ENCODE measurements at regions not wholly inside any gene's neighbourhood (a gene's known extent, or its start where the extent isn't known, plus 50 kb on each side); places are given as distances from the start of the nearest gene placed in this dataset.

- Histone ChIP-seq H3K27me3 (ENCODE audit: control insufficient read depth, insufficient read depth, low read length, poor library complexity, severe bottlenecking) (no peaks in the 10 kb centered on the region), H3K36me3 (ENCODE audit: control insufficient read depth, insufficient read depth, low read length) (no peaks in the 10 kb centered on the region), H3K27ac (ENCODE audit: insufficient read depth, low read depth, low read length, poor library complexity, severe bottlenecking) (no peak overlapping the region), H3K4me3 (ENCODE audit: insufficient read depth, low read depth, low read length) (no peak overlapping the region), H3K4me1 (ENCODE audit: control insufficient read depth, insufficient read depth, low read length) (no peaks in the 10 kb centered on the region), H3K9me3 (ENCODE audit: control insufficient read depth, low read length) (no peaks in the 10 kb centered on the region)
- WGBS, 2 experiments, result 89 to 91% methylated on average over 12 of the region's 12 CpGs
Measured at GRCh38 chr9:107760469-107761242, 271.1 kb upstream of the KLF4 start.

GRCh38 chr9:107759823-107760166 lies 270.2 kb upstream of the KLF4 start:
- Histone ChIP-seq H3K4me3 (ENCODE audit: insufficient read depth, low read depth, low read length) (no peak overlapping the region), H3K4me1 (ENCODE audit: control insufficient read depth, insufficient read depth, low read length) (no peaks in the 10 kb centered on the region), H3K9me3 (ENCODE audit: control insufficient read depth, low read length) (no peaks in the 10 kb centered on the region), H3K36me3 (ENCODE audit: control insufficient read depth, insufficient read depth, low read length) (no peaks in the 10 kb centered on the region), H3K27ac (ENCODE audit: insufficient read depth, low read depth, low read length, poor library complexity, severe bottlenecking) (no peak overlapping the region), H3K27me3 (ENCODE audit: control insufficient read depth, insufficient read depth, low read length, poor library complexity, severe bottlenecking) (no peaks in the 10 kb centered on the region)
- WGBS, 2 experiments, result 95% methylated on average over 5 of the region's 5 CpGs

- 92 to 96% methylated on average over 5 of the region's 5 CpGs for WGBS, 2 experiments
- no peaks in the 10 kb centered on the region for H3K27me3 ChIP-seq (ENCODE audit: control insufficient read depth, insufficient read depth, low read length, poor library complexity, severe bottlenecking)
Measured at GRCh38 chr9:107759009-107759822, 269.6 kb upstream of the KLF4 start.

GRCh38 chr9:107756091-107756490 lies 266.5 kb upstream of the KLF4 start:
- 80 to 85% methylated on average over 1 of the region's 1 CpG for whole genome bisulfite sequencing, 2 experiments
- H3K27me3 ChIP-seq (ENCODE audit: control insufficient read depth, insufficient read depth, low read length, poor library complexity, severe bottlenecking), result no peaks in the 10 kb centered on the region
- H3K4me1 ChIP-seq (ENCODE audit: control insufficient read depth, insufficient read depth, low read length), result no peaks in the 10 kb centered on the region
- no peak overlapping the region for H3K4me3 ChIP-seq (ENCODE audit: insufficient read depth, low read depth, low read length)
- no peak overlapping the region for H3K27ac ChIP-seq (ENCODE audit: insufficient read depth, low read depth, low read length, poor library complexity, severe bottlenecking)
- H3K9me3 ChIP-seq (ENCODE audit: control insufficient read depth, low read length), result no peaks in the 10 kb centered on the region
- H3K36me3 ChIP-seq (ENCODE audit: control insufficient read depth, insufficient read depth, low read length), result no peaks in the 10 kb centered on the region

More at GRCh38 chr9:107759009-107759822, 269.6 kb upstream of the KLF4 start:
- Histone ChIP-seq H3K4me3 (ENCODE audit: insufficient read depth, low read depth, low read length) (no peak overlapping the region), H3K27ac (ENCODE audit: insufficient read depth, low read depth, low read length, poor library complexity, severe bottlenecking) (no peak overlapping the region), H3K9me3 (ENCODE audit: control insufficient read depth, low read length) (no peaks in the 10 kb centered on the region), H3K36me3 (ENCODE audit: control insufficient read depth, insufficient read depth, low read length) (no peaks in the 10 kb centered on the region), H3K4me1 (ENCODE audit: control insufficient read depth, insufficient read depth, low read length) (no peaks in the 10 kb centered on the region)

- WGBS, 2 experiments, result 71 to 73% methylated on average over 4 of the region's 4 CpGs
- H3K27ac ChIP-seq (ENCODE audit: insufficient read depth, low read depth, low read length, poor library complexity, severe bottlenecking), result no peak overlapping the region
- H3K4me1 ChIP-seq (ENCODE audit: control insufficient read depth, insufficient read depth, low read length), result no peaks in the 10 kb centered on the region
- H3K4me3 ChIP-seq (ENCODE audit: insufficient read depth, low read depth, low read length), result no peak overlapping the region
- H3K36me3 ChIP-seq (ENCODE audit: control insufficient read depth, insufficient read depth, low read length), result no peaks in the 10 kb centered on the region
- H3K27me3 ChIP-seq (ENCODE audit: control insufficient read depth, insufficient read depth, low read length, poor library complexity, severe bottlenecking), result no peaks in the 10 kb centered on the region
- H3K9me3 ChIP-seq (ENCODE audit: control insufficient read depth, low read length), result no peaks in the 10 kb centered on the region
Measured at GRCh38 chr9:107755246-107755645, 265.7 kb upstream of the KLF4 start.

GRCh38 chr9:107751567-107752210 lies 262.1 kb upstream of the KLF4 start:
- WGBS, 2 experiments, result 65% methylated on average over 5 of the region's 5 CpGs
- no peaks in the 10 kb centered on the region for H3K27me3 ChIP-seq (ENCODE audit: control insufficient read depth, insufficient read depth, low read length, poor library complexity, severe bottlenecking)
- no peaks in the 10 kb centered on the region for H3K9me3 ChIP-seq (ENCODE audit: control insufficient read depth, low read length)
- H3K4me1 ChIP-seq (ENCODE audit: control insufficient read depth, insufficient read depth, low read length), result no peaks in the 10 kb centered on the region
- no peak overlapping the region for H3K27ac ChIP-seq (ENCODE audit: insufficient read depth, low read depth, low read length, poor library complexity, severe bottlenecking)
- H3K36me3 ChIP-seq (ENCODE audit: control insufficient read depth, insufficient read depth, low read length), result no peaks in the 10 kb centered on the region
- no peak overlapping the region for H3K4me3 ChIP-seq (ENCODE audit: insufficient read depth, low read depth, low read length)

GRCh38 chr9:107750741-107751566 lies 261.4 kb upstream of the KLF4 start:
- Histone ChIP-seq H3K27ac (ENCODE audit: insufficient read depth, low read depth, low read length, poor library complexity, severe bottlenecking) (no peak overlapping the region), H3K9me3 (ENCODE audit: control insufficient read depth, low read length) (no peaks in the 10 kb centered on the region), H3K4me1 (ENCODE audit: control insufficient read depth, insufficient read depth, low read length) (no peaks in the 10 kb centered on the region), H3K27me3 (ENCODE audit: control insufficient read depth, insufficient read depth, low read length, poor library complexity, severe bottlenecking) (no peaks in the 10 kb centered on the region), H3K4me3 (ENCODE audit: insufficient read depth, low read depth, low read length) (no peak overlapping the region), H3K36me3 (ENCODE audit: control insufficient read depth, insufficient read depth, low read length) (no peaks in the 10 kb centered on the region)
- 90 to 91% methylated on average over 8 of the region's 8 CpGs for WGBS, 2 experiments

GRCh38 chr9:107749787-107750444 lies 260.3 kb upstream of the KLF4 start:
- no peaks in the 10 kb centered on the region for H3K27me3 ChIP-seq (ENCODE audit: control insufficient read depth, insufficient read depth, low read length, poor library complexity, severe bottlenecking)
- H3K4me3 ChIP-seq (ENCODE audit: insufficient read depth, low read depth, low read length), result no peak overlapping the region
- H3K36me3 ChIP-seq (ENCODE audit: control insufficient read depth, insufficient read depth, low read length), result no peaks in the 10 kb centered on the region
- H3K27ac ChIP-seq (ENCODE audit: insufficient read depth, low read depth, low read length, poor library complexity, severe bottlenecking), result no peak overlapping the region
- H3K9me3 ChIP-seq (ENCODE audit: control insufficient read depth, low read length), result no peaks in the 10 kb centered on the region
- 81 to 85% methylated on average over 5 of the region's 5 CpGs for WGBS, 2 experiments
- no peaks in the 10 kb centered on the region for H3K4me1 ChIP-seq (ENCODE audit: control insufficient read depth, insufficient read depth, low read length)

GRCh38 chr9:107744873-107745272 lies 255.3 kb upstream of the KLF4 start:
- 88 to 100% methylated on average over 1 to 2 of the region's 2 CpGs for WGBS, 2 experiments
- Histone ChIP-seq H3K4me1 (ENCODE audit: control insufficient read depth, insufficient read depth, low read length) (no peaks in the 10 kb centered on the region), H3K4me3 (ENCODE audit: insufficient read depth, low read depth, low read length) (no peak overlapping the region), H3K9me3 (ENCODE audit: control insufficient read depth, low read length) (no peaks in the 10 kb centered on the region), H3K36me3 (ENCODE audit: control insufficient read depth, insufficient read depth, low read length) (no peaks in the 10 kb centered on the region), H3K27me3 (ENCODE audit: control insufficient read depth, insufficient read depth, low read length, poor library complexity, severe bottlenecking) (no peaks in the 10 kb centered on the region), H3K27ac (ENCODE audit: insufficient read depth, low read depth, low read length, poor library complexity, severe bottlenecking) (no peak overlapping the region)
